Chondrocyte (in vitro differentiated cells): ENCODE measurements at regions not wholly inside any gene's neighbourhood (a gene's known extent, or its start where the extent isn't known, plus 50 kb on each side); places are given as distances from the start of the nearest gene placed in this dataset.

Source experiments
- DNase-seq: peaks from one replicate; pipeline ENCODE4 v3.0.0; 2021; ENCODE audit warnings: mixed read lengths, low spot score
- H3K27ac Mint-ChIP-seq: one replicate; pipeline ENCODE4 v1.8.0; 2021; ENCODE audit warnings: mild to moderate bottlenecking, moderate library complexity, mixed read lengths; ENCODE audit not compliant: unreplicated experiment
- H3K27me3 Mint-ChIP-seq: 2 replicates; pipeline ENCODE4 v1.8.0; 2021; ENCODE audit warnings: low read depth, mixed read lengths
- H3K36me3 Mint-ChIP-seq: 2 replicates; pipeline ENCODE4 v1.8.0; 2021; ENCODE audit warnings: low read depth, mixed read lengths
- H3K4me1 Mint-ChIP-seq: 2 replicates; pipeline ENCODE4 v1.8.0; 2021; ENCODE audit warnings: low read depth, mild to moderate bottlenecking, mixed read lengths
- H3K4me3 Mint-ChIP-seq: one replicate; pipeline ENCODE4 v1.8.0; 2021; ENCODE audit warnings: mild to moderate bottlenecking, moderate library complexity, mixed read lengths; ENCODE audit not compliant: unreplicated experiment
- H3K9me3 Mint-ChIP-seq: 2 replicates; pipeline ENCODE4 v1.8.0; 2021; ENCODE audit warnings: low read depth, mixed read lengths
- CTCF ChIP-seq: fragments of 200-600 bp; sonication (generic); IDR thresholded peaks from 2 replicates; pipeline ENCODE4 v1.5.0; 2021; ENCODE audit warnings: antibody characterized with exemption, mild to moderate bottlenecking, moderate library complexity

- no peak overlapping the region for H3K4me3 Mint-ChIP-seq
- no peak overlapping the region for H3K27ac Mint-ChIP-seq
- H3K27me3 Mint-ChIP-seq: no peaks in the 10 kb centered on the region
- no peak for DNase-seq
- no peaks in the 10 kb centered on the region for H3K36me3 Mint-ChIP-seq
- peaks cover 12% of the 10 kb centered on the region for H3K4me1 Mint-ChIP-seq
- TF ChIP-seq CTCF: no peak
- no peaks in the 10 kb centered on the region for H3K9me3 Mint-ChIP-seq
These were observed 77.7 kb upstream of the PELI1 start for GRCh38 chr2:64221935-64222334.

- Mint-ChIP-seq H3K27ac (no peak overlapping the region), H3K4me3 (no peak overlapping the region), H3K4me1 (peaks cover 12% of the 10 kb centered on the region), H3K9me3 (no peaks in the 10 kb centered on the region), H3K36me3 (no peaks in the 10 kb centered on the region), H3K27me3 (no peaks in the 10 kb centered on the region)
- no peak for TF ChIP-seq CTCF
- no peak for DNase-seq
These were observed 78.1 kb upstream of the PELI1 start for GRCh38 chr2:64222351-64222750.

GRCh38 chr2:64223055-64223454 is 78.8 kb upstream of the PELI1 start:
- Mint-ChIP-seq H3K4me1 (peaks cover 18% of the 10 kb centered on the region), H3K4me3 (no peak overlapping the region), H3K9me3 (no peaks in the 10 kb centered on the region), H3K36me3 (no peaks in the 10 kb centered on the region), H3K27me3 (no peaks in the 10 kb centered on the region), H3K27ac (no peak overlapping the region)
- TF ChIP-seq CTCF: no peak
- DNase-seq: no peak

GRCh38 chr2:64225491-64225890 is 81.3 kb upstream of the PELI1 start:
- H3K36me3 Mint-ChIP-seq: no peaks in the 10 kb centered on the region
- no peaks in the 10 kb centered on the region for H3K27me3 Mint-ChIP-seq
- H3K4me3 Mint-ChIP-seq: no peak overlapping the region
- H3K9me3 Mint-ChIP-seq: no peaks in the 10 kb centered on the region
- peaks cover 26% of the 10 kb centered on the region for H3K4me1 Mint-ChIP-seq
- DNase-seq: no peak
- no peak overlapping the region for H3K27ac Mint-ChIP-seq
- no peak for TF ChIP-seq CTCF

GRCh38 chr2:64226611-64227010 is 82.4 kb upstream of the PELI1 start:
- TF ChIP-seq CTCF: no peak
- Mint-ChIP-seq H3K27me3 (no peaks in the 10 kb centered on the region), H3K9me3 (no peaks in the 10 kb centered on the region), H3K4me3 (no peak overlapping the region), H3K36me3 (no peaks in the 10 kb centered on the region), H3K27ac (no peak overlapping the region), H3K4me1 (peaks cover 24% of the 10 kb centered on the region)
- no peak for DNase-seq
